Activated CD4-positive, alpha-beta T cell treated with anti-CD3 and anti-CD28 coated beads, Interleukin-2, amount 50 U/mL, for 16 hours (primary cell): ENCODE measurements at regions not wholly inside any gene's neighbourhood (a gene's known extent, or its start where the extent isn't known, plus 50 kb on each side); places are given as distances from the start of the nearest gene placed in this dataset.
"Not testable (repeated sequence)": the region's sequence is repeated elsewhere in the genome, so short reads cannot be mapped to it uniquely, and the experiment has no call there.

Experiments
- DNase-seq: peaks from one replicate; pipeline ENCODE4 v3.0.0-alpha.2; 2020

DNA sequence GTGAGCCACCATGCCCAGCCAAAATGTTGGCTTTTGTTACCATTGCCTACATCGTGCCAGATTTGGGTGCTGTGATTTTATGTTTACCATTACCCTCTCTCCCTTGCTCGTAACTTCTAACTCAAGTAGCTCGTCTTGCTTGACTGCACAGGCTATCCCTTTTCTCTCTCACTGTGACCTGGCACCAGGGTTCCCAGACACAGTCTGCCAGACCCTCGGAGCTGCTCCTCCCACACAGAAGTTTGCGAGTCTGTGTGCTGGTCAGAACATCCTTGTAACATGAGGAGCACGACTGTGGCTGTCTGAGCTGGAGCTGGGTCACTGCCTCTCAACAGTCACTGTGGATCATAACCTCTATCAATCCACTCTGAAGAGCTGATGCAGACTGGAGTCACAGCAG, 152.5 kb upstream of the ACKR3 start:
- DNase-seq: no peak

- DNase-seq: no peak
Measured at GRCh38 chr2:236430584-236430983, 139.0 kb upstream of the ACKR3 start.

- no peak for DNase-seq
Measured at GRCh38 chr2:236434593-236434992, 135.0 kb upstream of the ACKR3 start.

GRCh38 chr2:236440110-236440881, 129.3 kb upstream of the ACKR3 start:
- peak; percentile 2 for DNase-seq

DNA sequence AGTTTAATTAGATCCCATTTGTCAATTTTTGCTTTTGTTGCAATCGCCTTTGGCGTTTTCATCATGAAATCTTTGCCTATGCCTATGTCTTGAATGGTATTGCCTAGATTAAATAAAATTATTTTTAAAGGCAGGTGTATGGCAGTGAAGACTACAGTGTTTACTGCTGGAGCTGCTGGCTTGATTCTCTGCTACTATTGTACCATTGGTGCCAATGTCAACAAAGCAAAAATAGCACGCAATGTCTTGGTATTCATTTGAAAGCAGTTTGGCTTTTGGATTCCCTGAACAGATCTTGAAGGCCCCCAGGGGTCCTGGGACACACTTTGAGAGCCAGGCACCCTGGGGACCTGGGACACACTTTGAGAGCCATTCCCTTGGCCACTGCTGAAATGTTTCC, 125.4 kb upstream of the ACKR3 start:
- DNase-seq: no peak

- DNase-seq: no peak
Measured at GRCh38 chr2:236445678-236446077, 123.9 kb upstream of the ACKR3 start.

DNA sequence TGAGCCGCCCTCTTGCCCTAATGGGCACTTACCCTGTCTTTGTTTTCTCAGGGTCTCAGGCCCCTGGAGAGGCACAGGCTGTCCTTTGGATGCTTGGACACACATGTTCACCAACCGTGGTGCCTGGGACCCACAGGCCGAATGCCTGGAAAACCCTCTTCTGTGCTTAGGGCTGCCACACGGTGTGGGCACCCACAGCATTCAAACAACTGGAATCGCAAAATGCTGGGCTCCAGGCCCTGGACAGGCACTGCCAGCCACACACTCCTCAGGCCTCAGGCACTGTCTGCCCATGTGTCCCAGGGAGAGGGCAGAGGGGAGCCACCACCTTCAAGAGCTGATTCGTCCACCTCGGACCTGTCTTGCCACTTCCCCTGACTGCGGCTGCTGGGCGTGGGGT, 123.1 kb upstream of the ACKR3 start:
- DNase-seq: no peak

- DNase-seq: no peak
Measured at GRCh38 chr2:236449167-236449761, 120.4 kb upstream of the ACKR3 start.

DNA sequence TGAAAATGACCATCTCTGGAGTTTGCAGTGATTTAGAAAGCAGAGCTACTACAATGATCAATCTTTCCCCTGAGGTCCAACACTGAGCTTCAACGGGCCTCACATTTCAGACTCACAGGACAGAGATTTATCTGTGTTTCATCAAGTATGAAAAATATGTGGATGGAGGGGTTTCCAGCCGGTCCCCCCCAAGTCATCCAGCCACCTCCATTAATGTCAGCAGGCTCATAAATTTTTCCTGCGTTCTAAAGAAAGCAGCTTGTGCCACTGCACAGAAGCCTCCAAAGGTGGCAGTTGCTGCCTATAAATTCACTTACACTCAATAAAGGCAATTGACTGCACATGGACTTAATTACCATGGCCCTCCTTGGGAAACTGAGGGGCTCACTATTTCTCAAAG, 117.4 kb upstream of the ACKR3 start:
- no peak for DNase-seq

DNA sequence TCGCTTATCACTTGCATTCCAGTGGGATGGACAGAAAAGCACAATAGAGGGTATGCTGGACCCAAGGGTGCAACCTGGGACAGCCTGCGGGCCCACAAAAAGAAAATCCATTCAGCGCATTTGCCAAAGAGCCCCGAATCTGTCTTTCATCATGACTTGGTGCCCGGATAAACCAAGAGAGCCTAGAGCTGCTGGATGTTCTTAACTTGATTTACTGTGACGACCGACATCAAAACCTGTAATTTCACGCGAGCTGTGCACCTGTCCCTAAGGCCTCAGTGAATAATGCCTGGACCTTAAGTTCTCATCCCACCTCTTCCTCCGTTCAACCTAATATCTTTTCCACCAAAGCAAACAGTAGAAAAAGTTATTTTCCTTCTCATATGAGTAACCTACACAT, 115.5 kb upstream of the ACKR3 start:
- no peak for DNase-seq

DNA sequence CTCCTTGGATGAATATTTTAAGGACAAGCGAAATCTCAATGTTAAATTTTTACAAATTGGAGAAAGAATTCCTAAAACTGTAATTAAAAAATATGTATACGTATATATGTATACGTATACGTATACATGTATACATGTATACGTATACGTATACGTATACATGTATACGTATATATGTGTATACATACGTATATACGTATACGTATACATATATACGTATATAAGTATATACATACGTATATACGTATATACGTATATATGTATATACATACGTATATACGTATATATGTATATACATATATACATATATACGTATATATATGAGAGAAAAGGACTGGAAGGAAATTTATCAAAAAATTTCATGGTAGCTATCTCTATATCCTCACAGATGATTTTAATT, 110.2 kb upstream of the ACKR3 start:
- DNase-seq: no peak

- DNase-seq: no peak
Measured at GRCh38 chr2:236464140-236464539, 105.5 kb upstream of the ACKR3 start.

DNA sequence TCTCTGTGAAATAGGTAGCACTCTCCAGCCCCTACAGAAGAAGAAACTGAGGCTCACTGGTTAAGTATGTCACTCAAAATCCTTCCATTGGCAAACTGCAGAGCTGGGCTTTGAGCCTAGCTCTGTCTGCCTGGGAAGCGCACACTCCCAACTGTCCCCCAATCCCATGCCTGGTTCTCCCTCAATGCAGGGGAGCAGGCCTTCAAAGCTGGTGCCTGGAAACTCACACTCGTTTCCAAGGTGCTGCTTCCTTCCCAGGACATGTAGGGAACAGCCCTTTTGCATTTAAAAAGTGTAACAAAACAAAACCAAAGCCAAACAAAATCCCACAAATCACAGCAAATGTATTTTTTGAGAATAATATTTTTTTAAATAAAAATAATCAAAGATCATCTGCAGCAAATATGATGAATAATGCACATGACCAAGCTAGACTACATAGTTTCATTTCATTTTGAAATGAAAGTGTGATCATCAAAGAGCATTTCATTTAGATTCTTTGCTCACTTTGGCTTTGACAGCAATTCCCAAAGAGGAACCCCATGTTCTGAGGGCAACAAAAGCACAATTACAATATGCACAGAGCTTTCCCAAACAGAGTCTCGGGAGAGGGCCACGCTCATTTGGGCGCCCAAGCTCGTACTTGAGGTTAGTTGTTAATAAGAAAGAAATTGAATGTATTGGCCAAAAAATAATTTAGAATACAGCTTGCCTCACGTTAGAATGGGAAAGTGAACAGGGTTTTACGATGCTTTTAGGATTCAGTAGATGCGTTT, 96.7 kb upstream of the ACKR3 start:
- DNase-seq: no peak

DNA sequence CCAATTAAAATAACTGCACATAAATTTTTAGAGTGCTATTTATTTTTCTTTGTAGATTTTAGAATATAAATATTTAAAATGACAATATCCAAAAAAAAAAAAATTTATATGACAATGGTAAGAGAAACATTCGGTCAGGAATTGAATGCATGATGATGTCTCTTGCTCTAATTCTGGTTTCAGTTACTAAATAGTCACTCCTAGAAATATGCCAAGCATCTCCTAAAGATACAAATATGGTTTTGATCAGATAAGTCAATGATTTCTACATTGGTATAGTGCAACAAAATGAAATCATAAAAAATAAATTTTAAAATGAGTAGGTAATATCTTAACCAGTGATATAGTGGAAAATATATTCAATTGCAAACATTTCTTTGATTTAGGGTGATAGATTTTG, 95.9 kb upstream of the ACKR3 start:
- DNase-seq: no peak

DNA sequence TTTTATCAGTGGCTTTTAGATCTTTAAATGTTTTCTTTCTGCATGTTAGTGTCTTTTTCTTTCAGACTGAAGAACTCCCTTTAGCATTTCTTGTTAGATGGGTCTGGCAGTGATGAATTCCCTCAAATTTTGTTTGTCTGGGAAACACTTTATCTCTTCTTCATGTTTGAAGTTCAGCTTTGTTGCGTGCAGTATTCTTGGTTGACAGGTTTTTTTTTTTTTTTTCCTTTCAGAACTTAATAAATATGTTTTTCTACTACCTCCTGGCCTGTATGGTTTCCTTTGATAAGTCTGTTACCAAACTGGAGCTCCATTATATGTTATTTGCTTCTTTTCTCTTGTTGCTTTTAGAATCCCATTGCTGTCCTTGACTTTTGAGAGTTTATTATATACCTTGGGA, 89.8 kb upstream of the ACKR3 start:
- DNase-seq: no peak

GRCh38 chr2:236483102-236483501, 86.5 kb upstream of the ACKR3 start:
- DNase-seq: no peak

GRCh38 chr2:236485519-236485918, 84.1 kb upstream of the ACKR3 start:
- DNase-seq: no peak

DNA sequence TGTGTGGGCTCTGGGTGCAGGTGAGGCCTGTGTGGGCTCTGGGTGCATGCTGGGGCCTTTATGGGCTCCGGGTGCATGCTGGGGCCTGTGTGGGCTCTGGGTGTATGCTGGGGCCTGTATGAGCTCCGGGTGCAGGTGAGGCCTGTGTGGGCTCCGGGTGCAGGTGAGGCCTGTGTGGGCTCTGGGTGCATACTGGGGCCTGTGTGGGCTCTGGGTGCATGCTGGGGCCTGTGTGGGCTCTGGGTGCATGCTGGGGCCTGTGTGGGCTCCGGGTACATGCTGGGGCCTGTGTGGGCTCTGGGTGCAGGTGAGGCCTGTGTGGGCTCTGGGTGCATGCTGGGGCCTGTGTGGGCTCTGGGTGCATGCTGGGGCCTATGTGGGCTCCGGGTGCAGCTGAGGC, 80.5 kb upstream of the ACKR3 start:
- DNase-seq: not testable (repeated sequence)

DNA sequence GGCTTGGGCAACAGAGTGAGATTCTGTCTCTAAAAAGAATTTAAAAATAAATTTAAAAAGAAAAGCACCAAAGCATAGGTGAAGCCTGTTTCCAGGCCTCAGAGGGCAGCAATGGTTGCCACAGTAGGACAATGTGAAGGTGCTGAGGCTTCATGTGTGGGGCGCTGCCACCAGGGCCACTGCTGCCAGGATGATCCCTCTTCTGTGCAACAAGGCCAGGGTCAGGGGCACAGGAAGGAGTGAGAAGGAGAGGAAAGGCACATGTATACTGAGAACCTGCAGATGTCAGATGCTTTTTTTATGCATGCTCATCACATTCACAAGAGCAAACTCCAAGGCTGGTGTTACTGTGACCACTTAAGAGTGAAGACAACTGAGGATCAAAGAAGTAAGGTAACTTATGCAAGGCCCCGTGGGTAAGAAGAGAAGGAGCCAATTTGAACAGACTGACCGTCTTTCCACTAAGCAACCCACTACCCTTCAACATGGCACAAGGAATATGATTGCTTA, 79.7 kb upstream of the ACKR3 start:
- no peak for DNase-seq

DNA sequence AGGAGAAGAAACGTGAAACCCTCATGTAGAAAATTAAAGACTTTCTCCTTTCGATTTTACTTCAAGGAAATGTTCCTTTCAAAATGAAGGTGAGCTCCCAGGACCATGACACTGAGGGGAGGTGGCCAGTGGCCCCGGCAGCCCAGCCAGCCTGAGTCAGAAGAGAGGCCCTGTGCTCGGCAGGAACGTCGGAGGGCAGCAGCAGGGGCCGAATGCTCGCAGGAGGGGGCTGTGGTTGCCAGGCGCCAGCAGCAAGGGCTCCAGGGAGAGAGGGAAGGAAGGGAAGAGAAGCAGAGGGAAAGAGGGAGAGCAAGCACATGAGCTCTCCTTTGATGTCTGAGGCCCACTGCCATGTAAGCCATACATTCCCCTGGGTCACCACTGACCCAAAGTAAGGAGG, 73.3 kb upstream of the ACKR3 start:
- DNase-seq: no peak

DNA sequence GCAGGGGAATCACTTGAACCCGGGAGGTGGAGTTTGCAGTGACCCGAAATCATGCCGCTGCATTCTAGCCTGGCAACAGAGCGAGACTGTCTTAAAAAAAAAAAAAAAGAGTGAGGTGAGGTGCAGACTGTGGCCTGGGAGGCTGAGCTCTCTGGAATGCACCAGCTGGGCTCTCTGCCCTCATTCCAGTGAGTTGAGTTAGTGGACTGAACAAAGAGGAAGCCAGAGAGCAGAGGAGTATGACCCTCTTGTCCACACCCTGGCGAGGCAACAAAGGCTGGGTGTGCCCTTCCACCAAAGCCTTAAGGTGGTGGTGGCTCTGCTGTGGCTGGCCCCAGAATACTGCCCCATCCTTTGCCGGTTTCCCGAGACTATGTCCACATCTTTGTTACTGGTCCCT, 71.3 kb upstream of the ACKR3 start:
- no peak for DNase-seq

DNA sequence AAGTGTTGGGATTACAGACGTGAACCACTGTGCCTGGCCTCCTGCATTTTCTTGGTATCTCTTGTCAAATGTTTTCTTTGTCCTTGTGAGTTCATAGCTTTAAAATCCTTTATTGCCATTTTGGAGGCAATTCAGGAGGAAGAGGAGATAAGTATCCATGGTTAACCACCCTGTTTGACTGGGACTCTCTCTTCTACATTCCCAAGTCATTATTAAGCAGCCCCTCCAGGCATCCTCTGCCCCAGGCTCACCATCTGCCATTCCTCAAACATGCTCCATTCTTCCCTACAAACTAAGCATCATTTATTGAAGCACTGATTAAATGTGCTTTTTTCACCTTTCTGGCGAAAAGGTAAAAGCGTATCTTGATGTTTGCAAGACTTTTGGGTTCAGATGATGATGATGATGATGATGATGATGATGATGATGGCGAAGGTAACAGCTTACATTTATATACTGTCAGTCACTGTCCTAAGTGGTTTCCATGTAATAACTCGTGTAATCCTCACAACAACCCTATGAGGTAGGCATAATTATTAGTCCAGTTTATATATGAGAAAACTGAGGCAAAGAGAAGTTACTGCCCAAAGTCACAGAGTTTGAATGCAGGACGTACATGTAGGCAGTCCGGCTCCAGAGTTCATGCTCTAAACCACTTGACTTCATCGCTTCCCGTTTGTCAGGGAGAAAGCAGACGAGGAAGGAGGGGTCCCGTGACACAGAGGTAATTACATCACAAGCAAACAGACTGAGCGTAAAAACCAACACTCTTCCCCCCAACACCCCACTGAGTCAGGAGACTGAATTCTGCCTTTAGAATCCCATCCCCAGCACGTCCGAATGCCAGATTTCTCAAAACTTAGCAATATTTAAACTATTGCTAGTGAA, 69.7 kb upstream of the ACKR3 start:
- no peak for DNase-seq

DNA sequence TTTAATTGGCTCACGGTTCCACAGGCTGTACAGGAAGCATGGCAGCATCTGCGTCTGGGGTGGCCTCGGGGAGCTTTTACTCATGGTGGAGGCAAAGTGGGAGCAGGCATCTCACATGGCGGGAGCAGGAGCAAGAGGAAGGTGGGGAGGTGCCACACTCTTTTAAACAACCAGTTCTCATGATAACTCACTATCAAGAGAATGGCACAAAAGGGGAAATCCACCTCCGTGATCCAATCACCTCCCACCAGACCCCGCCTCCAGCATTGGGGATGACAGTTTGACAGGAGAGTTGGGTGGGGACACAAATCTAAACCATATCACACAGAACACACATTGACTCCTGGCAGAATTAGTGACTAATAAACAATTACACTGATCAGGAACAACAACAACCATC, 68.6 kb upstream of the ACKR3 start:
- DNase-seq: no peak
